ENCODE measurements at regions not wholly inside any gene's neighbourhood (a gene's known extent, or its start where the extent isn't known, plus 50 kb on each side); places are given as distances from the start of the nearest gene placed in this dataset.

DNA sequence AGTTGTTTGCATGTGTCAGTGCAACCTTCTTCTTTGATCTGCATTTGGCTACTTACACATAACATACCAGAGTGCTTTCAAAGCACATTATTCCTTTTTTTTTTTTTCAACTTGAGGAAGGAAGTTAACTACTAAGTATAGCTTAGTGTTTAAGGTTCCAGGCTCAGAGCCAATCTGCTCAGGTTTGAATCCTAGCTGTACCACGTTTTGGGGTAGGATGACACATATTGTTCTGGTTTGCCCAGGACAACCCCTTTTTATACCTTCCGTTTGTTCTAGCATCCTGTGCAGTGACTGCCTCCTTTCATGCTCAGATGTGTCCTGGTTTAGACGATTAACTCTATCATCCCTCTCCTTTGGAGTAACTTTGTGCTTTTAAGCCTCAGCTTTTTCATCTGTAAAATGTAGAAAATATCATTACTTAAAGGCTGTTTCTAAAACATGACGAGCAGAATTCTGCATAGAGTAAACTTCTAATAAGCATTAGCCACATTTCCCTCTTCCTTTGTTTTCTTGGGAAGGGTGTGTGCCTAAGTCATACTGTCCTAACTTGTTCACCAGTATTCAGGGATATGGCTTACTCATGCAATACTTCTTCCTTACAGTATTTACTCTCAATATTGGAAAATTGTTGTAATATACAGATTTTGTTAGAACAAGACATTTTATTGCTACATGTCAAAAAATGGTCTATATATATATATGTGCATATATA, 281.3 kb downstream of the C4orf33 start:
- FAIRE-seq (no peak), DNase-seq (ENCODE audit: insufficient read length, low spot score) (no peak)
- no peak for TF ChIP-seq POLR2A (IDR thresholded peaks at IDR 0.05; ENCODE audit: low read depth, low read length)

- DNase-seq (ENCODE audit: insufficient read length, low spot score) (no peak), FAIRE-seq (no peak)
- TF ChIP-seq POLR2A (IDR thresholded peaks at IDR 0.05; ENCODE audit: low read depth, low read length) = no peak
Observed at GRCh38 chr4:129378364-129378763, 282.4 kb downstream of the C4orf33 start.

DNA sequence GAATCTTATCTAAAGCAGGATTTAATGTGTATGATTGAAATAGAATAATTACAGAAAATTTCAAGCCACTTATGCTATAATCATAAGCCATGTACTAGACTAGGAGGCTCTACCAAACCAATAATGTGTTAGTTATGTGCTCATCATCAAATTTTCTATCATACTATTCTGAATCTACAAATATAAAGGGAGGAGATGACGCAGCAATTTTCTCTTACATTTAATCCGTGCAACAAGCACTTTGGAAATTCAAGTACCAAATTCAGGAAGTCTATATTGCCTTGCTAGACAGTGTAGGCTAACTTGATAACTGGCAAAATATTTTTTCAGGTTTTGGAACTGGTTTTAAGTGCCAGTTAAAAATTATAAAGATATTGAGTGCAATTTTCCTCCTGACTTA, 283.5 kb downstream of the C4orf33 start:
- no peak for FAIRE-seq
- no peak for TF ChIP-seq POLR2A (IDR thresholded peaks at IDR 0.05; ENCODE audit: low read depth, low read length)
- DNase-seq (ENCODE audit: insufficient read length, low spot score) = no peak

- no peak for FAIRE-seq
- TF ChIP-seq POLR2A (IDR thresholded peaks at IDR 0.05; ENCODE audit: low read depth, low read length) = no peak
- DNase-seq (ENCODE audit: insufficient read length, low spot score) = no peak
Observed at GRCh38 chr4:129384974-129385373, 289.0 kb downstream of the C4orf33 start.

DNA sequence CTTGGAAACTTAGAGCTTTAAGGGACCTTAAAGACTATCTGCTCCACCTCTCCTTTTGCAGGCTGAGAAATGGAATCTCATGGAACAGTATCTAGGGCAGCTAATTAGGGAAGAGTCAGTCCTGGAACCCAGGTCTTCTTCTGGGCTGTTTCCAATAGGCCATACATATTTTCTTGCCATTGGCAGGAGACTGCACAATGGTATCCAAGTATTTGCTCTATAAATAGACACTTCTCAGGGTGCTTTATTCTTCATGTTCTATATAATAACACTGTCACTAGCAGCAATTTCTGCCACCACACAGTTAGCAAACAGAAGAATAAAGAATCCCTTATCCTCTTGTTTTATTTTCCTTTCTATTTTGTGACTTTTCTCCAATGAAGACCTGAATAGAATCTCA, 291.7 kb downstream of the C4orf33 start:
- DNase-seq (ENCODE audit: insufficient read length, low spot score) (no peak), FAIRE-seq (no peak)
- TF ChIP-seq POLR2A (IDR thresholded peaks at IDR 0.05; ENCODE audit: low read depth, low read length) = no peak

DNA sequence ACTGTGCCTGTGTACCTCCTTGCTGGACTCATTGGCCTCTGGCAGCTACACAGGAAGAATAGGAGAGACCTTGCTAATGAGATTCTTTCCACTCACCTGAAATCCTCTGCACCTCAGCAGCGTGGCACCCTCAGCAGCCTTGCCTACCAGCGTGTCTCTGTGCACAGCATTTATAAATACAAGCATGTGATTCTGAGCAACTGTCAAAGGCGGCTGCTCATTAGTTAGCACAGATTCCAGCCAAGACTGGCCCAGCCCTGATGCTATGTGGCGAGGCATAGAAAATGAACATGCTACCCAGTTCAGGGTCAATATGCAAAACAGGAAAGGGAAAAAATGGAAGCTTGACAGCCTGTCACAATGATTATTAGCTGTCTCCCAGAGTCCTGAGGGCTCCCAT, 298.0 kb downstream of the C4orf33 start:
- FAIRE-seq (no peak), DNase-seq (ENCODE audit: insufficient read length, low spot score) (no peak)
- TF ChIP-seq POLR2A (IDR thresholded peaks at IDR 0.05; ENCODE audit: low read depth, low read length) = no peak

GRCh38 chr4:129394635-129395034, 298.7 kb downstream of the C4orf33 start:
- FAIRE-seq = no peak
- DNase-seq (ENCODE audit: insufficient read length, low spot score) = no peak
- TF ChIP-seq POLR2A (IDR thresholded peaks at IDR 0.05; ENCODE audit: low read depth, low read length) = no peak

DNA sequence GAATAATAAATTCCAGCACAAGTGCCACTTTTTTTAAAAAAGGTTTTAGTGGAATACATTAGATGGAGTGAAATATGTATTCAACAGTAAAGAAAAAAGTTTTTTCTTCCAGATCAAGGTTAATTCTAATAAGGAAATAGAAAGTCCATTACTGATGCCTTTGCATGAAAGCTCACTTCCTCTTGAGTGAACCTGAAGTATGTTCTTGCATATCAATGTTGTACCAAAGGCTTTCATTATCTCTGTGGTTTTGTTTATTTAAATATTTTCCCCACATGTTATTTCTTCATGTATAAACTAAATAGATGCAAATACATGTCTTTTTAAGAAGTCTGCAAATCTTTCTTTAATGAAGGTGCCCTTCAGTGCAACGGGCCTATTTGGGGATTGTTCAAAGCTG, 307.9 kb downstream of the C4orf33 start:
- DNase-seq (ENCODE audit: insufficient read length, low spot score) (no peak), FAIRE-seq (no peak)
- TF ChIP-seq POLR2A (IDR thresholded peaks at IDR 0.05; ENCODE audit: low read depth, low read length) = no peak

- DNase-seq (ENCODE audit: insufficient read length, low spot score) (no peak), FAIRE-seq (no peak)
- no peak for TF ChIP-seq POLR2A (IDR thresholded peaks at IDR 0.05; ENCODE audit: low read depth, low read length)
Observed at GRCh38 chr4:129410115-129410514, 314.2 kb downstream of the C4orf33 start.

DNA sequence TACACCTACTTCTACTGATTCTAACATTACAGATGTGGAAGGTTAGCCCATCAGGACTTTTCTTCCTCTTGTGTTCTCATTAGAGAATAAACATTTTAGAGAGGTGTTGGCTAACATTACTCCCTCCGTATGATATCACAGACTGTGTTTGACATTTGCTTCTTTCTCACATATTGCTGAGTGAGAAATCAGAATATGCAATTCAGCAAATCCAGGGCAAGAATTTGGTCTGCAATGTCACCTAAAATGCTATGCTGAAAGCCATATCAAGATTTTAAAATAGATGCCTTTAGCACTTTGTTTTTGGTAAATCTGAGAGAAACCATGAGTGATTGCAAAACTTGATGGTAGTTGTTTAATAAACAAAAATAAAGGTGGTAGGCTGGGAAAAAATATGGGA, 319.1 kb downstream of the C4orf33 start:
- DNase-seq (ENCODE audit: insufficient read length, low spot score) (no peak), FAIRE-seq (no peak)
- TF ChIP-seq POLR2A (IDR thresholded peaks at IDR 0.05; ENCODE audit: low read depth, low read length) = no peak

GRCh38 chr4:129420637-129421036, 324.7 kb downstream of the C4orf33 start:
- FAIRE-seq (no peak), DNase-seq (ENCODE audit: insufficient read length, low spot score) (no peak)
- no peak for TF ChIP-seq POLR2A (IDR thresholded peaks at IDR 0.05; ENCODE audit: low read depth, low read length)

GRCh38 chr4:129422277-129422676, 326.3 kb downstream of the C4orf33 start:
- TF ChIP-seq POLR2A (IDR thresholded peaks at IDR 0.05; ENCODE audit: low read depth, low read length) = no peak
- FAIRE-seq = no peak
- DNase-seq (ENCODE audit: insufficient read length, low spot score) = no peak

GRCh38 chr4:129428454-129428853, 332.5 kb downstream of the C4orf33 start:
- no peak for TF ChIP-seq POLR2A (IDR thresholded peaks at IDR 0.05; ENCODE audit: low read depth, low read length)
- DNase-seq (ENCODE audit: insufficient read length, low spot score) (no peak), FAIRE-seq (no peak)

- FAIRE-seq (no peak), DNase-seq (ENCODE audit: insufficient read length, low spot score) (no peak)
- TF ChIP-seq POLR2A (IDR thresholded peaks at IDR 0.05; ENCODE audit: low read depth, low read length) = no peak
Observed at GRCh38 chr4:129429581-129430320, 333.8 kb downstream of the C4orf33 start.

DNA sequence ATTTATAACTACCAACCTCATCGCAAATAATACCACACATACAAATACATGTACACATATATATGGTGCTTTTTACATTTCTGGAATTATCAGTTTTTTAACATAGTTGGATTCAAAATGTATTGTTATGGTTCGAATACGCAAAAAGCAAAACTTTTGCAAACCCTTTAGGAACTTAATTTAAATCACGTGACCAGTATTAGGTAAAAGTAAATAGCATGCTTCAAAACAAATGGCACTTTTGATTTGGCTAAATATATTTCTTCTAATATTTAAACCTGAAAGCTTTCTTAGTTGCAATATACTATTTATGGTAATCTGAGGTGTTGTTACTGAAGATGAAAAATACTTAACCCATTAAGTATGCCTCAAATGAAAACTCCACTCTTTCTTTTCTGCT, 341.4 kb downstream of the C4orf33 start:
- DNase-seq (ENCODE audit: insufficient read length, low spot score) (no peak), FAIRE-seq (no peak)
- no peak for TF ChIP-seq POLR2A (IDR thresholded peaks at IDR 0.05; ENCODE audit: low read depth, low read length)
